ENCODE measurements at regions not wholly inside any gene's neighbourhood (a gene's known extent, or its start where the extent isn't known, plus 50 kb on each side); places are given as distances from the start of the nearest gene placed in this dataset.

DNA sequence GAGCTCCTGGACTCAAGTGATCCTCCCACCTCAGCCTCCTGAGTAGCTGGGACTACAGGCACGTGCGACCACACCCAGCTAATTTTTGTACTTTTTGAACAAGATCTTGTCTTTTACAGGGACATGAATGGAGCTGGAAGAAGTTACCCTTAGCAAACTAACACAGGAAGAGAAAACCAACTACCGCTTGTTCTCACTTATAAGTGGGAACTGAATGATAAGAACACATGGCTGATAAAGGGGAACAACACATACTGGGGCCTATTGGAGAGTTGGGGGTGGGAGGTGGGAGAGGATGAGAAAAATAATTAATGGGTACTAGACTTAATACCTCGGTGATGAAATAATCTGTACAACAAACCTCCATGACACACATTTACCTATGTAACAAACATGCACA, 70.9 kb upstream of the INHBA start:
- DNase-seq (ENCODE audit: low read depth) = no peak
- no peak overlapping the region for H3K4me3 ChIP-seq (ENCODE audit: control insufficient read depth, low read depth, low read length)
- TF ChIP-seq, protein P1, sequence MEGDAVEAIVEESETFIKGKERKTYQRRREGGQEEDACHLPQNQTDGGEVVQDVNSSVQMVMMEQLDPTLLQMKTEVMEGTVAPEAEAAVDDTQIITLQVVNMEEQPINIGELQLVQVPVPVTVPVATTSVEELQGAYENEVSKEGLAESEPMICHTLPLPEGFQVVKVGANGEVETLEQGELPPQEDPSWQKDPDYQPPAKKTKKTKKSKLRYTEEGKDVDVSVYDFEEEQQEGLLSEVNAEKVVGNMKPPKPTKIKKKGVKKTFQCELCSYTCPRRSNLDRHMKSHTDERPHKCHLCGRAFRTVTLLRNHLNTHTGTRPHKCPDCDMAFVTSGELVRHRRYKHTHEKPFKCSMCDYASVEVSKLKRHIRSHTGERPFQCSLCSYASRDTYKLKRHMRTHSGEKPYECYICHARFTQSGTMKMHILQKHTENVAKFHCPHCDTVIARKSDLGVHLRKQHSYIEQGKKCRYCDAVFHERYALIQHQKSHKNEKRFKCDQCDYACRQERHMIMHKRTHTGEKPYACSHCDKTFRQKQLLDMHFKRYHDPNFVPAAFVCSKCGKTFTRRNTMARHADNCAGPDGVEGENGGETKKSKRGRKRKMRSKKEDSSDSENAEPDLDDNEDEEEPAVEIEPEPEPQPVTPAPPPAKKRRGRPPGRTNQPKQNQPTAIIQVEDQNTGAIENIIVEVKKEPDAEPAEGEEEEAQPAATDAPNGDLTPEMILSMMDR (conservative IDR thresholded peaks at IDR 0.05; ENCODE audit: control insufficient read depth, insufficient read depth, low read depth, low read length) = no peak

DNA sequence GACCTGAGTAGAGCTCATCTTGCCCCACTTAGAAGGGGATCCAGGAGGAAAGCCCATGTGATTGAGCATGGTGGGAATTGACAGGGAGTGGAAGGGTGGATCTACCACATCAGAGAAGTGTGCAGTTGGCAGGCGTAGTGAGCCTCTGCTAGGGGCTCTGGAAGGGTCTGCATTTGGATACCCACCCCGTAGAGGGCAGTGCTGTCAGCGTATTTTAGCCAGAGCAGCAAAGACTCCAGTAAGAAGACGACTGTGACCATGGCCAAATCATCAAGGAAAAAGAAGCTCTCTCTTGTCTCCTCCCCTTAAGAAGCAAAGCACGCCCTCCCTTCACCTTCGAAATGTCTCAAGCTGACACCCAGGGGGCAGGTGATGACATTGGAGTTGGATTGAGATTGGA, 68.8 kb upstream of the INHBA start:
- TF ChIP-seq, protein P1 (conservative IDR thresholded peaks at IDR 0.05; ENCODE audit: control insufficient read depth, insufficient read depth, low read depth, low read length) = no peak
- DNase-seq (ENCODE audit: low read depth) = no peak
- no peak overlapping the region for H3K4me3 ChIP-seq (ENCODE audit: control insufficient read depth, low read depth, low read length)

DNA sequence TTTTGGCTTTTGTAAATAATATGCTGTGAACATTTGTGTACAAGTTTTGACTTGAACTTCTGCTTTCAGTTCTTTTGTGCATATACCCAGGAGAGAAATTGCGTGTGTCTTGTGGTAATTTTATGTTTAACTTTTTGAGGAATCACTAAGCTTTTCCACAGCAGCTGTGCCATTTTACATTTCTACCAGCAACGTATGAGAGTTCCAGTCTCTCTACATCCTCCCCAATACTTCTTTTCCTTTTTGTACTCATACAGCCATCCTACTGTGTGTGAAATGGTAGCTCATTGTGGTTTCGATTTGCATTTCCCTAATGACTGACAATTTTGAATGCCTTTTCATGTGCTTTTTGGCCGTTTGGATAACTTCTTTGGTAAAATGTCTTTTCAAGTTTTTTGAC, 66.3 kb upstream of the INHBA start:
- DNase-seq (ENCODE audit: low read depth) = no peak
- no peak overlapping the region for H3K4me3 ChIP-seq (ENCODE audit: control insufficient read depth, low read depth, low read length)
- TF ChIP-seq, protein P1 (conservative IDR thresholded peaks at IDR 0.05; ENCODE audit: control insufficient read depth, insufficient read depth, low read depth, low read length) = no peak

DNA sequence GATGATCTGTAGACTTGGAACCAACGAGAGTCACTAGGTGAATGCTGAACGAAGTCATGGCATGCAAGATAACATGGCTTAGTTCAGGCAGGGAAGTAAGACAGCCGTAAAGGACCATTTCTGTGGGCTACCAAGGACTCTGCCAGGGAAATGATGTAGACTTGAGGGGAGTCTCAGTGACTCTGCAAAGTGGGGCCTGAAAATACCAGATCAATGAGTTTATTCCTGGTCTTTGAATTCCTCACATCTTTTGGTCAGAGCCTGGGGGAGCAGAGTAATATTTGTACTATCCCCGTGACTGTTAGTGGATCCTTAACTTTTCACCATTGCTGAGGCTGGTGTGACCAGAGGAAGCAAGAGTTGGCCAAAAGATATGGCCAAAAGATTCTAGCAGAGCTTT, 60.7 kb upstream of the INHBA start:
- TF ChIP-seq, protein P1 (conservative IDR thresholded peaks at IDR 0.05; ENCODE audit: control insufficient read depth, insufficient read depth, low read depth, low read length) = no peak
- DNase-seq (ENCODE audit: low read depth) = no peak

DNA sequence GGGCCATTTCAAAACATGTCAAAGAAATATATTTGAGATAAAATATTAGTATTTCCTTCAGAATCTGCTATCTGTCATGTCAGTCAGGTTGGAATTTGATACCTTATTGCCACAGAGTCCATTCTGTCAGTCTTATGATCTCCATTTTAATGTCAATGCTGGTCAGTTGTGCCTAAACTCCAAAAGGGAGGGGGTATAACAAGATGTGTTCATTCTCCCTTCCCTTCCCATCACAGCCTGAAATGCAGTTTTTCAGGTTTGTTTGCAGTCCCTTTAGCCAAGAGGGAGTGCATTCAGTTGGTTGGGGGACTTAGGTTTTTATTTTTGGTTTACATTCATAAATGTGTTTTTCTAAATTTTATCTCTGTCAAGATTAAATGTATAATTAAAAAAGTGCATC, 59.8 kb upstream of the INHBA start:
- TF ChIP-seq, protein P1 (conservative IDR thresholded peaks at IDR 0.05; ENCODE audit: control insufficient read depth, insufficient read depth, low read depth, low read length) = no peak
- no peak overlapping the region for H3K4me3 ChIP-seq (ENCODE audit: control insufficient read depth, low read depth, low read length)
- no peak for DNase-seq (ENCODE audit: low read depth)

More for the DNA sequence above, 60.7 kb upstream of the INHBA start:
- no peak overlapping the region for H3K4me3 ChIP-seq (ENCODE audit: control insufficient read depth, low read depth, low read length)

DNA sequence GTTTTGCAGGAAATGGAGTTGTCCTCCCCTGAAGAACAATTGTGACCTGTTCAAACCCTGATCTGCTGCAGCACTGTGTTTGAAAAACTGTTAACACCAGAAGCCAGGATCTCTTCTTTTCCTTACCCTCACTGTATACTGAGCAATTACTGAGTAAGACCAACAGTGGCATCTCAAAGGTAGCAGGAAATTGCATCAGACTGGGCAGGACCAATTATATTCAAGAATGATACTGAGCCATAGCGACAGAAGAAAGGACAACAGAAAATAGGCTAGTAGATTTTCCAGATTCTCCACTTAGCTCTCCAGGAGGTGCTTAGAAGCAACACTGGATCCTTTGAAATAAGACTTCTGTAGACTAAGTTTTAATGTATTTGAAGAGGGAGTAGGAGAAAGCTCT, 57.4 kb upstream of the INHBA start:
- DNase-seq (ENCODE audit: low read depth) = no peak
- TF ChIP-seq, protein P1 (conservative IDR thresholded peaks at IDR 0.05; ENCODE audit: control insufficient read depth, insufficient read depth, low read depth, low read length) = no peak
- no peak overlapping the region for H3K4me3 ChIP-seq (ENCODE audit: control insufficient read depth, low read depth, low read length)

DNA sequence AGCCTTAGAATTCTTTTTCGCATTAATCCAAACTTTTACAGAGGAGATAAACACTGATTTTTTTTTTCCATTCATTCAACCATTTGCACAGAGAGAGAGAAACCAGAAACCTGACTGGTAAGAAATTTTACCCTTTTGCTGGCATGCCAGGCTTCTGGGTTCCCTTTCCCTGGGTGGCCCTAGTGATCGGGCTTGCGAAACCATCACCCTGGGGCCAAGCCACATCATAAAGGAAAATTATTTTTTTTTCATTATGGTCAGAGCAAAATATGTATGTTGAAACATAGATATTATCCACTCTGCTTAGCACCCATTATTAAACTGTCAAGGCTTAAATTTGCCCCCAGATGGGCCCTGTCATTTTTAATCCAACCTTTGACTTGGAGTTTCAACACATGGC, 55.4 kb upstream of the INHBA start:
- H3K4me3 ChIP-seq (ENCODE audit: control insufficient read depth, low read depth, low read length) = no peak overlapping the region
- TF ChIP-seq, protein P1 (conservative IDR thresholded peaks at IDR 0.05; ENCODE audit: control insufficient read depth, insufficient read depth, low read depth, low read length) = no peak
- DNase-seq (ENCODE audit: low read depth) = no peak

Data from fibroblast of mammary gland (primary cell).